IMR-90 (cell line): ENCODE measurements at regions not wholly inside any gene's neighbourhood (a gene's known extent, or its start where the extent isn't known, plus 50 kb on each side); places are given as distances from the start of the nearest gene placed in this dataset.

ENCODE experiments used
- ATAC-seq: fragments of 200-7000 bp; cut with Tn5 transposase; 2 replicates; pipeline ENCODE4 v1.9.1; 2020; ENCODE audit warnings: low read depth, mild to moderate bottlenecking, moderate library complexity
- BruUV-seq: library from RNA; stranded (reverse); fragments of 400-500 nt; replicated peaks from 2 replicates; lab custom pipeline; 2021; lab: Mats Ljungman, UMichigan
- CTCF ChIA-PET: fragments of 300-600 bp; formaldehyde crosslinking; extraction: SDS; loops from one replicate; lab custom pipeline; 2021; ENCODE audit warnings: antibody characterized with exemption; lab: Yijun Ruan, JAX
- POLR2A ChIA-PET: fragments of 300-600 bp; sonication (Branson Sonifier 250); formaldehyde crosslinking; loops from one replicate; lab custom pipeline; 2022; ENCODE audit warnings: antibody characterized with exemption; ENCODE audit not compliant: unreplicated experiment; lab: Charles Lee
- DNase-seq: peaks from one replicate; pipeline ENCODE4 v3.0.0; 2013
- H2AFZ ChIP-seq: replicated peaks from 2 replicates; pipeline ENCODE3; 2013; ENCODE audit warnings: low read length, mild to moderate bottlenecking; ENCODE audit not compliant: poor library complexity
- H2AK5ac ChIP-seq: 2 replicates; pipeline ENCODE4 v1.6.1; 2013; ENCODE audit warnings: low read depth, low read length, inconsistent platforms
- H2AK9ac ChIP-seq: replicated peaks from 2 replicates; pipeline ENCODE3; 2013; ENCODE audit warnings: mild to moderate bottlenecking, low read depth, low read length, moderate library complexity; ENCODE audit not compliant: poor library complexity
- H2BK120ac ChIP-seq: 2 replicates; pipeline ENCODE4 v1.6.1; 2013; ENCODE audit warnings: low read depth, low read length, inconsistent platforms
- H2BK15ac ChIP-seq: 3 replicates; pipeline ENCODE4 v1.6.1; 2013; ENCODE audit warnings: low read depth, low read length, inconsistent platforms
- H2BK20ac ChIP-seq: 2 replicates; pipeline ENCODE4 v1.6.1; 2013; ENCODE audit warnings: low read depth, mild to moderate bottlenecking, inconsistent platforms, low read length, moderate library complexity
- H2BK5ac ChIP-seq: 2 replicates; pipeline ENCODE4 v1.6.1; 2013; ENCODE audit warnings: mild to moderate bottlenecking, low read depth, low read length, inconsistent platforms; ENCODE audit not compliant: poor library complexity, severe bottlenecking
- H3K14ac ChIP-seq: replicated peaks from 2 replicates; pipeline ENCODE4 v1.6.1; 2013; ENCODE audit warnings: low read depth, low read length, inconsistent platforms
- H3K18ac ChIP-seq: 2 replicates; pipeline ENCODE4 v1.6.1; 2013; ENCODE audit warnings: low read depth, low read length, control low read depth
- H3K23ac ChIP-seq: 2 replicates; pipeline ENCODE4 v1.6.1; 2013; ENCODE audit warnings: low read depth, low read length, inconsistent platforms
- H3K27ac ChIP-seq: 2 replicates; pipeline ENCODE4 v1.5.1; 2013; ENCODE audit warnings: mild to moderate bottlenecking, control low read depth, low read length; ENCODE audit not compliant: insufficient read depth
- H3K27me3 ChIP-seq: 2 replicates; pipeline ENCODE4 v1.6.1; 2013; ENCODE audit warnings: low read length; ENCODE audit not compliant: control insufficient read depth, insufficient read depth
- H3K36me3 ChIP-seq: 2 replicates; pipeline ENCODE4 v1.6.1; 2013; ENCODE audit warnings: low read length, mixed read lengths; ENCODE audit not compliant: control insufficient read depth, insufficient read depth
- H3K4ac ChIP-seq: 2 replicates; pipeline ENCODE4 v1.6.1; 2013; ENCODE audit warnings: low read depth, low read length, inconsistent platforms
- H3K4me1 ChIP-seq: 2 replicates; pipeline ENCODE4 v1.6.1; 2013; ENCODE audit warnings: low read length, mixed read lengths; ENCODE audit not compliant: control insufficient read depth, insufficient read depth
- H3K4me2 ChIP-seq: 2 replicates; pipeline ENCODE4 v1.6.1; 2013; ENCODE audit warnings: low read depth, mild to moderate bottlenecking, control low read depth, low read length, moderate library complexity
- H3K4me3 ChIP-seq: 2 replicates; pipeline ENCODE4 v1.5.1; 2013; ENCODE audit warnings: low read depth, mild to moderate bottlenecking, control low read depth, low read length, moderate library complexity; ENCODE audit not compliant: insufficient read depth
- H3K56ac ChIP-seq: 2 replicates; pipeline ENCODE4 v1.6.1; 2013; ENCODE audit warnings: low read length, inconsistent platforms; ENCODE audit not compliant: insufficient read depth; ENCODE audit errors: extremely low read depth
- H3K79me1 ChIP-seq, 2 experiments: 2 replicates each; pipeline ENCODE4 v1.6.1; 2013; ENCODE audit warnings: low read length in 2 of 2, inconsistent platforms in 1 of 2, low read depth in 1 of 2
- H3K9ac ChIP-seq: 2 replicates; pipeline ENCODE4 v1.6.1; 2013; ENCODE audit warnings: low read depth, low read length, control low read depth
- H3K9me1 ChIP-seq: 2 replicates; pipeline ENCODE4 v1.6.1; 2013; ENCODE audit warnings: low read length, inconsistent platforms; ENCODE audit not compliant: insufficient read depth
- H3K9me3 ChIP-seq: 2 replicates; pipeline ENCODE4 v1.6.1; 2013; ENCODE audit warnings: low read length; ENCODE audit not compliant: control insufficient read depth, insufficient read depth
- H4K20me1 ChIP-seq: 2 replicates; pipeline ENCODE4 v1.6.1; 2013; ENCODE audit warnings: low read length, inconsistent platforms; ENCODE audit not compliant: insufficient read depth
- H4K5ac ChIP-seq: 2 replicates; pipeline ENCODE4 v1.6.1; 2013; ENCODE audit warnings: mild to moderate bottlenecking, low read depth, low read length, control low read depth
- H4K8ac ChIP-seq, 2 experiments: 2 replicates each; pipeline ENCODE4 v1.6.1; 2013; ENCODE audit warnings: low read depth in 2 of 2, low read length in 2 of 2, control low read depth in 1 of 2, inconsistent platforms in 1 of 2
- H4K91ac ChIP-seq: 2 replicates; pipeline ENCODE4 v1.6.1; 2013; ENCODE audit warnings: low read depth, low read length, inconsistent platforms; ENCODE audit not compliant: insufficient read depth
- CEBPB ChIP-seq: IDR thresholded peaks from 2 replicates; pipeline ENCODE4 v1.6.1; 2012; ENCODE audit warnings: low read depth, low read length, improper control_type of control experiment
- CHD1 ChIP-seq: IDR thresholded peaks from 2 replicates; pipeline ENCODE4 v1.6.1; 2012; ENCODE audit warnings: low read depth, low read length, improper control_type of control experiment
- MAFK ChIP-seq: IDR thresholded peaks from 2 replicates; pipeline ENCODE4 v1.6.1; 2012; ENCODE audit warnings: low read depth, low read length, improper control_type of control experiment
- MAZ ChIP-seq: IDR thresholded peaks from 2 replicates; pipeline ENCODE4 v1.6.1; 2012; ENCODE audit warnings: low read depth, mild to moderate bottlenecking, low read length, improper control_type of control experiment, moderate library complexity, borderline replicate concordance
- NFE2L2 ChIP-seq: fragments of 150-350 bp; IDR thresholded peaks from 2 replicates; pipeline ENCODE4 v1.6.1; 2016; ENCODE audit warnings: low read depth, mild to moderate bottlenecking, low read length
- POLR2A ChIP-seq: IDR thresholded peaks from 2 replicates; pipeline ENCODE4 v1.6.1; 2012; ENCODE audit warnings: mild to moderate bottlenecking, low read depth, low read length
- RAD21 ChIP-seq: IDR thresholded peaks from 2 replicates; pipeline ENCODE4 v1.6.1; 2012; ENCODE audit warnings: low read length, improper control_type of control experiment
- RCOR1 ChIP-seq: IDR thresholded peaks from 2 replicates; pipeline ENCODE4 v1.6.1; 2012; ENCODE audit warnings: mild to moderate bottlenecking, low read length, improper control_type of control experiment; ENCODE audit not compliant: insufficient replicate concordance
- RFX5 ChIP-seq: IDR thresholded peaks from 2 replicates; pipeline ENCODE4 v1.8.0; 2012; ENCODE audit warnings: low read depth, mild to moderate bottlenecking, low read length, moderate library complexity
- SMC3 ChIP-seq: fragments of 150-350 bp; IDR thresholded peaks from 2 replicates; pipeline ENCODE4 v1.6.1; 2016; ENCODE audit warnings: low read depth, mild to moderate bottlenecking, antibody characterized with exemption, low read length, moderate library complexity
- WGBS, 2 experiments: methylation state at CpG; one replicate each; pipeline versions ENCODE4 v1.1.5 to v1.1.7; 2013; ENCODE audit warnings: missing lambda C conversion rate in 2 of 2; ENCODE audit not compliant: insufficient read length in 1 of 2; ENCODE audit errors: extremely low coverage in 2 of 2; 5-methylcytosine and 5-hydroxymethylcytosine counted together
- dilution Hi-C: fragments of 300-500 bp; cut with HindIII; formaldehyde crosslinking; loops from one replicate; pipeline ENCODE4 v1.14.3; 2018; ENCODE audit warnings: low sequenced_read_pairs; ENCODE audit not compliant: unreplicated experiment
- in situ Hi-C: fragments of 300-500 bp; cut with MboI; formaldehyde crosslinking; loops from 3 replicates; pipeline ENCODE4 v1.14.3; 2019; ENCODE audit warnings: low sequenced_read_pairs, inconsistent platforms, mixed read lengths
- intact Hi-C: fragments of 100-400 bp; cut with micrococcal nuclease; formaldehyde crosslinking; loops from 2 replicates; pipeline ENCODE4 v1.10.0; 2022
- TF ChIP-seq, protein P1 (sequence below): conservative IDR thresholded peaks from 2 replicates; pipeline ENCODE4 v1.5.1; 2012; ENCODE audit warnings: mild to moderate bottlenecking, low read depth, low read length, improper control_type of control experiment
- TF ChIP-seq, protein P2 (sequence below): fragments of 150-350 bp; IDR thresholded peaks from 2 replicates; pipeline ENCODE4 v1.6.1; 2017; ENCODE audit warnings: mild to moderate bottlenecking, antibody characterized with exemption, low read length, low read depth

DNA sequence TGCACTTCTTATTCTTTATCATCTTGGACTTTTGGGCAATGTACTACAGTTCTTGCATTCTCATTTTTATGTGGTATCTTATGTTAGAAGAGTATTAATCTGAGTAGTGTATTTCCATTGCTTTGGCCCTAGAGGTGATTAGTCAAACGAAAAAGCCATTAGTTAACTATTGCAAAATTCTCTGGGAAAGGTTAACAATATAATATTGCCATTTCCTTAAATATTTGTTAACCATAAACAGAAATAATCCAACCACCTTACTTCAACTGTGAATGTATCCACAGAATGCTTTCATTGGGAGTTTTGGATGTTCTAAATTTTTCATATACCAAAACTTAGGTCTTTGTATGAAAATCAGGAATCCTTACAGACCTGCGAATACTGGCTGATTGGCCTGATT is 294.6 kb upstream of the UGT8 start:
- 0 out of 2 replicates have a peak, but pooled peaks cover 2% of the 10 kb centered on the region for H3K9me1 ChIP-seq
- H3K4ac ChIP-seq = no peak overlapping the region
- no peak for ATAC-seq
- TF ChIP-seq CEBPB (no peak), MAFK (no peak), RAD21 (no peak), RFX5 (no peak), RCOR1 (no peak), NFE2L2 (no peak), SMC3 (no peak), POLR2A (no peak), CHD1 (no peak), MAZ (no peak)
- TF ChIP-seq, protein P1, sequence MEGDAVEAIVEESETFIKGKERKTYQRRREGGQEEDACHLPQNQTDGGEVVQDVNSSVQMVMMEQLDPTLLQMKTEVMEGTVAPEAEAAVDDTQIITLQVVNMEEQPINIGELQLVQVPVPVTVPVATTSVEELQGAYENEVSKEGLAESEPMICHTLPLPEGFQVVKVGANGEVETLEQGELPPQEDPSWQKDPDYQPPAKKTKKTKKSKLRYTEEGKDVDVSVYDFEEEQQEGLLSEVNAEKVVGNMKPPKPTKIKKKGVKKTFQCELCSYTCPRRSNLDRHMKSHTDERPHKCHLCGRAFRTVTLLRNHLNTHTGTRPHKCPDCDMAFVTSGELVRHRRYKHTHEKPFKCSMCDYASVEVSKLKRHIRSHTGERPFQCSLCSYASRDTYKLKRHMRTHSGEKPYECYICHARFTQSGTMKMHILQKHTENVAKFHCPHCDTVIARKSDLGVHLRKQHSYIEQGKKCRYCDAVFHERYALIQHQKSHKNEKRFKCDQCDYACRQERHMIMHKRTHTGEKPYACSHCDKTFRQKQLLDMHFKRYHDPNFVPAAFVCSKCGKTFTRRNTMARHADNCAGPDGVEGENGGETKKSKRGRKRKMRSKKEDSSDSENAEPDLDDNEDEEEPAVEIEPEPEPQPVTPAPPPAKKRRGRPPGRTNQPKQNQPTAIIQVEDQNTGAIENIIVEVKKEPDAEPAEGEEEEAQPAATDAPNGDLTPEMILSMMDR = no peak
- TF ChIP-seq, protein P2, sequence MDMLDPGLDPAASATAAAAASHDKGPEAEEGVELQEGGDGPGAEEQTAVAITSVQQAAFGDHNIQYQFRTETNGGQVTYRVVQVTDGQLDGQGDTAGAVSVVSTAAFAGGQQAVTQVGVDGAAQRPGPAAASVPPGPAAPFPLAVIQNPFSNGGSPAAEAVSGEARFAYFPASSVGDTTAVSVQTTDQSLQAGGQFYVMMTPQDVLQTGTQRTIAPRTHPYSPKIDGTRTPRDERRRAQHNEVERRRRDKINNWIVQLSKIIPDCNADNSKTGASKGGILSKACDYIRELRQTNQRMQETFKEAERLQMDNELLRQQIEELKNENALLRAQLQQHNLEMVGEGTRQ = no peak
- H3K27me3 ChIP-seq = no peaks in the 10 kb centered on the region
- no peak overlapping the region for H3K9ac ChIP-seq
- H3K79me1 ChIP-seq = no peaks in the 10 kb centered on the region
- H3K56ac ChIP-seq = no peak overlapping the region
- 0 out of 2 replicates have a peak, but pooled peaks cover 2% of the 10 kb centered on the region for H3K9me3 ChIP-seq
- no peak overlapping the region for H3K23ac ChIP-seq
- ChIA-PET CTCF (no interaction called here), POLR2A (no interaction called here)
- H3K27ac ChIP-seq = no peak overlapping the region
- H2BK15ac ChIP-seq = no peak overlapping the region
- H2AFZ ChIP-seq = no peak overlapping the region
- in situ Hi-C loops (no loop called here), dilution Hi-C loops (no loop called here), intact Hi-C loops (no loop called here)
- no peak overlapping the region for H2BK120ac ChIP-seq
- H3K18ac ChIP-seq = no peak overlapping the region
- no peak overlapping the region for H4K5ac ChIP-seq
- DNase-seq = no peak
- WGBS, 2 experiments = no CpG with 5 or more reads among the region's 2 CpGs
- no peak overlapping the region for H2AK5ac ChIP-seq
- H3K36me3 ChIP-seq = no peaks in the 10 kb centered on the region
- H2BK5ac ChIP-seq = no peak overlapping the region
- H4K91ac ChIP-seq = no peak overlapping the region
- no peaks in the 10 kb centered on the region for H4K20me1 ChIP-seq
- H3K4me1 ChIP-seq = peaks cover 4% of the 10 kb centered on the region
- BruUV-seq = no TSS peak
- H4K8ac ChIP-seq = no peak overlapping the region
- H3K4me2 ChIP-seq = no peak overlapping the region
- H3K4me3 ChIP-seq = no peak overlapping the region
- no peak overlapping the region for H3K14ac ChIP-seq
- no peak overlapping the region for H2BK20ac ChIP-seq
- no peak overlapping the region for H2AK9ac ChIP-seq
